ENCODE measurements at regions not wholly inside any gene's neighbourhood (a gene's known extent, or its start where the extent isn't known, plus 50 kb on each side); places are given as distances from the start of the nearest gene placed in this dataset.

DNA sequence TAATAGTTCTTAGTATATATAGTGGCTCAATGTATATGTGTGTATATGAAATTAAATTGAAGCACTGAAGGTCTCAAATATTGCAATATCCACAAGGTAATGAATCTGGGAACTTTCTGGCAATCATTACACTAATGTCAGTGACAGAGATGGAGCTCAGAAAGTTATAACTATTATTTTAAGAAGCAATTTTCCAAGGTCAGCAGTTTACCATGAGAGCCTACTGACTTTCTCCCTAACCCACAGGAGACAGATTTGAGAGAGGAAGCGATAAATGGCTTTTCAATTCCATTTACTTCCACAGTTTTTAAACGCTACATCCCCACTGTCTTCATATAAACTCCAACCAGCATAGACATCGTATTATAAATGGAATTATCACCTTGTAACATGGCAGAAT, 92.9 kb downstream of the PCTP start:
- TF ChIP-seq POLR2A (IDR thresholded peaks at IDR 0.05) (no peak), POLR2AphosphoS5 (IDR thresholded peaks at IDR 0.05) (no peak), CTCF (IDR thresholded peaks at IDR 0.05 in 8 of 11, conservative IDR thresholded peaks at IDR 0.05 in 3 of 11) (no peak)
- Histone ChIP-seq H3K4me3 (no peak overlapping the region), H3K27ac (no peak overlapping the region), H3K27me3 (replicated peaks in 1 of 7) (peaks cover 0 to 15% (median 5%) of the 10 kb centered on the region in 7 donors), H3K9me3 (no peaks in the 10 kb centered on the region), H3K4me1 (peaks cover 0 to 6% (median 3%) of the 10 kb centered on the region in 6 donors), H3K36me3 (no peaks in the 10 kb centered on the region)
- DNase-seq: no peak
- 83 to 93% (median 90%) methylated on average over 3 of the region's 3 CpGs for WGBS, 5 donors
- intact Hi-C loops (cut with DNase I; ENCODE audit: low total_unique reads): no loop called here

DNA sequence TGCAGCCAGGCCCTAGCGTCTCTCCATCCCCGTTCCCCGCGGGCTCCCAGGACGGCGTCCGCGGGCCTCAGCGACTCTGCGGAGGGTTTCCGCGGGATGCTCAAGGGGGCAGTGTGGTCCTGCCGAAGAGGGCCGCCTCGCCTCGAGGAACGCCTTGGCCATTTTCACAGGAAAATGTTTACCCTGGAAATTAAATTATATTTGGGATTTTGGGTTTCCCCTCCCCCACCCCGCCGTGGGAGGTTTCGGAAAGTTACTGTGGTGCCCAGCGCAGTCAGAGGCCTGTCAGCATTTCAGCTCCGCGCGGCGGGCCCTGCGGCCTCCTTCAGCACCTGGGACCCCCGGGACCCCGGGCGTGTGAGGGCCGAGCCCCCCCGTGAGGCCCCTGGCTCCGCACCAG, 94.5 kb downstream of the PCTP start:
- H3K27me3 ChIP-seq (replicated peaks in 1 of 7): peaks cover 0 to 15% (median 5%) of the 10 kb centered on the region in 7 donors
- TF ChIP-seq POLR2A (IDR thresholded peaks at IDR 0.05) (no peak), CTCF (IDR thresholded peaks at IDR 0.05 in 8 of 11, conservative IDR thresholded peaks at IDR 0.05 in 3 of 11) (peak in 8 of 11 experiments; percentile 13 to 51 (median 30)), POLR2AphosphoS5 (IDR thresholded peaks at IDR 0.05) (peak in 1 of 3 donors; percentile 11)
- intact Hi-C loops (cut with DNase I; ENCODE audit: low total_unique reads): loop anchor here (5.0 kb wide), 1 partner anchor 642 kb away; no protein-coding TSS in a partner anchor
- H3K9me3 ChIP-seq: no peaks in the 10 kb centered on the region
- peak; percentile 74 for DNase-seq
- H3K27ac ChIP-seq: no peak overlapping the region
- no peaks in the 10 kb centered on the region for H3K36me3 ChIP-seq
- 8 to 14% (median 11%) methylated on average over 17 to 32 of the region's 32 CpGs for WGBS, 5 donors
- H3K4me3 ChIP-seq: peak overlapping the region in 1 of 8 donors; percentile 37
- peaks cover 0 to 6% (median 3%) of the 10 kb centered on the region in 6 donors for H3K4me1 ChIP-seq

GRCh38 chr17:55846745-55847144, 95.9 kb downstream of the PCTP start:
- intact Hi-C loops (cut with DNase I; ENCODE audit: low total_unique reads): loop anchor here (5.0 kb wide), 1 partner anchor 641 kb away; no protein-coding TSS in a partner anchor
- TF ChIP-seq POLR2AphosphoS5 (IDR thresholded peaks at IDR 0.05): no peak
- no peak for TF ChIP-seq POLR2A (IDR thresholded peaks at IDR 0.05)
- peaks cover 0 to 15% (median 5%) of the 10 kb centered on the region in 7 donors for H3K27me3 ChIP-seq (replicated peaks in 1 of 7)

DNA sequence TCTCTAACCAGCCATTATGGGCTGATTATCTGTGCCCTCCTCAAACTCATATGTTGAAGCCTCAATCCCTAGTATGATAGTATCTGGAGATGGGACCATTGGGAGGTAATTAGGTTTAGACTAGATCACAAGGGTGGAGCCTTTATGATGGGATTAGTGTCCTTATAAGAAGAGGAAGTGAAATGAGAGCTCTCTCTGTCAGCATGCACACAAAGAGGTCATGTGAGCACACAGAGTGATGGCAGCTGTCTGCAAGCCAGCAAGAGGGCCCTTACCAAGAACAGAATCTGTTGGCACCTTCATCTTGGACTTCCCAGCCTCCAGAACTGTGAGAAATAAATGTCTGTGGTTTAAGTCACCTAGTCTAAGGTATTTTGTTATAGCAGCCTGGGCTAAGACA, 101.9 kb downstream of the PCTP start:
- TF ChIP-seq POLR2AphosphoS5 (IDR thresholded peaks at IDR 0.05) (no peak), POLR2A (IDR thresholded peaks at IDR 0.05) (no peak), CTCF (IDR thresholded peaks at IDR 0.05 in 8 of 11, conservative IDR thresholded peaks at IDR 0.05 in 3 of 11) (no peak)
- intact Hi-C loops (cut with DNase I; ENCODE audit: low total_unique reads): no loop called here
- Histone ChIP-seq H3K27me3 (replicated peaks in 1 of 7) (no peaks in the 10 kb centered on the region), H3K4me1 (no peaks in the 10 kb centered on the region), H3K27ac (no peak overlapping the region), H3K9me3 (no peaks in the 10 kb centered on the region), H3K36me3 (no peaks in the 10 kb centered on the region), H3K4me3 (no peak overlapping the region)
- no peak for DNase-seq

More at GRCh38 chr17:55846745-55847144, 95.9 kb downstream of the PCTP start:
- no peaks in the 10 kb centered on the region for H3K9me3 ChIP-seq
- H3K36me3 ChIP-seq: no peaks in the 10 kb centered on the region
- H3K27ac ChIP-seq: no peak overlapping the region
- H3K4me3 ChIP-seq: no peak overlapping the region
- peaks cover 0 to 6% (median 3%) of the 10 kb centered on the region in 6 donors for H3K4me1 ChIP-seq
- DNase-seq: no peak

Data from spleen (tissue), 11 donors.